ENCODE measurements at regions not wholly inside any gene's neighbourhood (a gene's known extent, or its start where the extent isn't known, plus 50 kb on each side); places are given as distances from the start of the nearest gene placed in this dataset.

DNA sequence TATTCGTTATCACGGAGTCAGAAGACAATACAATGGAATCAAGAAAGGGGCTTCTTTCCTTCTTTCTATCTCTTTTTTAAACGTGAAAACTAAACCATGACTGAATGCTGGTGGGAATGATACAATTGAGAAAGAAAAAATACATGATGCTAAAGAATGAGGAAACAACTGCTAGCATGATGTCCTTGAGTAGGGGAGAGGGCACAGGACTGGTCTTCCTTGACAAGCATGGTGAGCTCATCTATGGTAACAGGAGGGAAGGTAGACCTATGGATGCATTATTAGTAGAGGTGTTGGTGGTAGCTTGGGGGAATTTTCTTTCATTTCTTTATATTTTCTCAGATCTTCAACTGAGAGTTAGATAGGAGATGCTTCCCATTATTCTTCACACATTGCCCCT is 88.9 kb upstream of the COL1A2 start:
- H3K27ac Mint-ChIP-seq (ENCODE audit: unreplicated experiment) = no peak overlapping the region
- no peak for DNase-seq
- TF ChIP-seq, protein P1, sequence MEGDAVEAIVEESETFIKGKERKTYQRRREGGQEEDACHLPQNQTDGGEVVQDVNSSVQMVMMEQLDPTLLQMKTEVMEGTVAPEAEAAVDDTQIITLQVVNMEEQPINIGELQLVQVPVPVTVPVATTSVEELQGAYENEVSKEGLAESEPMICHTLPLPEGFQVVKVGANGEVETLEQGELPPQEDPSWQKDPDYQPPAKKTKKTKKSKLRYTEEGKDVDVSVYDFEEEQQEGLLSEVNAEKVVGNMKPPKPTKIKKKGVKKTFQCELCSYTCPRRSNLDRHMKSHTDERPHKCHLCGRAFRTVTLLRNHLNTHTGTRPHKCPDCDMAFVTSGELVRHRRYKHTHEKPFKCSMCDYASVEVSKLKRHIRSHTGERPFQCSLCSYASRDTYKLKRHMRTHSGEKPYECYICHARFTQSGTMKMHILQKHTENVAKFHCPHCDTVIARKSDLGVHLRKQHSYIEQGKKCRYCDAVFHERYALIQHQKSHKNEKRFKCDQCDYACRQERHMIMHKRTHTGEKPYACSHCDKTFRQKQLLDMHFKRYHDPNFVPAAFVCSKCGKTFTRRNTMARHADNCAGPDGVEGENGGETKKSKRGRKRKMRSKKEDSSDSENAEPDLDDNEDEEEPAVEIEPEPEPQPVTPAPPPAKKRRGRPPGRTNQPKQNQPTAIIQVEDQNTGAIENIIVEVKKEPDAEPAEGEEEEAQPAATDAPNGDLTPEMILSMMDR (IDR thresholded peaks at IDR 0.05; ENCODE audit: partially characterized antibody, unreplicated experiment) = no peak
- peaks cover 3% of the 10 kb centered on the region for H3K27me3 Mint-ChIP-seq (ENCODE audit: unreplicated experiment)
- H3K9me3 Mint-ChIP-seq (ENCODE audit: unreplicated experiment) = no peaks in the 10 kb centered on the region
- peaks cover 6% of the 10 kb centered on the region for H3K36me3 Mint-ChIP-seq (ENCODE audit: unreplicated experiment)
- H3K4me3 Mint-ChIP-seq (ENCODE audit: unreplicated experiment) = no peak overlapping the region
- peaks cover 20% of the 10 kb centered on the region for H3K4me1 Mint-ChIP-seq (ENCODE audit: low read depth, unreplicated experiment)

- TF ChIP-seq, protein P1 (IDR thresholded peaks at IDR 0.05; ENCODE audit: partially characterized antibody, unreplicated experiment) = no peak
- Mint-ChIP-seq H3K27me3 (ENCODE audit: unreplicated experiment) (peaks cover 3% of the 10 kb centered on the region), H3K36me3 (ENCODE audit: unreplicated experiment) (peaks cover 6% of the 10 kb centered on the region), H3K4me1 (ENCODE audit: low read depth, unreplicated experiment) (peaks cover 14% of the 10 kb centered on the region), H3K9me3 (ENCODE audit: unreplicated experiment) (no peaks in the 10 kb centered on the region), H3K27ac (ENCODE audit: unreplicated experiment) (no peak overlapping the region), H3K4me3 (ENCODE audit: unreplicated experiment) (no peak overlapping the region)
- DNase-seq = no peak
Measured at GRCh38 chr7:94307399-94308048, 87.2 kb upstream of the COL1A2 start.

DNA sequence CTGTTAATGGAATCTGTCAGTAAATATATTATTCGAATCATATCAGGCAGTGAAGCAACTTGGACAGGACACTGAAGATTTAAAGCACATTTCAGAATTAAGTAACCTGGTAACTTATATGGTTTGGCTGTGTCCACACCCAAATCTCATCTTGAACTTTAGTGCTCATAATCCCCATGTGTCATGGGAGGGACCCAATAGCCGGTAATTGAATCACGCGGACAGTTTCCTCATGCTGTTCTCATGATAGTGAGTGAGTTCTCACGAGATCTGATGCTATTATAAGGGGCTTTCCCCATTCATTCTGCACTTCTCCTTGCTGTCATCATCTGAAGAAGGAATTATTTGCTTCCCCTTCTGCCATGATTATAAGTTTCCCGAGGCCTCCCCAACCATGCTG is 83.2 kb upstream of the COL1A2 start:
- H3K4me3 Mint-ChIP-seq (ENCODE audit: unreplicated experiment) = no peak overlapping the region
- H3K9me3 Mint-ChIP-seq (ENCODE audit: unreplicated experiment) = no peaks in the 10 kb centered on the region
- H3K36me3 Mint-ChIP-seq (ENCODE audit: unreplicated experiment) = no peaks in the 10 kb centered on the region
- DNase-seq = no peak
- H3K27me3 Mint-ChIP-seq (ENCODE audit: unreplicated experiment) = peaks cover 3% of the 10 kb centered on the region
- H3K4me1 Mint-ChIP-seq (ENCODE audit: low read depth, unreplicated experiment) = no peaks in the 10 kb centered on the region
- H3K27ac Mint-ChIP-seq (ENCODE audit: unreplicated experiment) = no peak overlapping the region
- TF ChIP-seq, protein P1 (IDR thresholded peaks at IDR 0.05; ENCODE audit: partially characterized antibody, unreplicated experiment) = no peak

GRCh38 chr7:94313926-94314325 is 80.8 kb upstream of the COL1A2 start:
- DNase-seq = no peak
- Mint-ChIP-seq H3K9me3 (ENCODE audit: unreplicated experiment) (no peaks in the 10 kb centered on the region), H3K4me1 (ENCODE audit: low read depth, unreplicated experiment) (no peaks in the 10 kb centered on the region), H3K4me3 (ENCODE audit: unreplicated experiment) (no peak overlapping the region), H3K27me3 (ENCODE audit: unreplicated experiment) (no peaks in the 10 kb centered on the region), H3K36me3 (ENCODE audit: unreplicated experiment) (no peaks in the 10 kb centered on the region), H3K27ac (ENCODE audit: unreplicated experiment) (no peak overlapping the region)
- TF ChIP-seq, protein P1 (IDR thresholded peaks at IDR 0.05; ENCODE audit: partially characterized antibody, unreplicated experiment) = no peak
